Loucy (cell line): ENCODE measurements at regions not wholly inside any gene's neighbourhood (a gene's known extent, or its start where the extent isn't known, plus 50 kb on each side); places are given as distances from the start of the nearest gene placed in this dataset.

Experiments
- CTCF ChIP-seq: fragments of 200-600 bp; sonication (generic); conservative IDR thresholded peaks from 2 replicates; pipeline ENCODE4 v1.5.1; 2014; ENCODE audit warnings: mild to moderate bottlenecking, antibody characterized with exemption, low read length
- EZH2phosphoT487 ChIP-seq: fragments of 200-600 bp; IDR thresholded peaks from 2 replicates; pipeline ENCODE4 v1.6.1; 2018; ENCODE audit warnings: antibody characterized with exemption, mild to moderate bottlenecking, moderate library complexity, borderline replicate concordance

DNA sequence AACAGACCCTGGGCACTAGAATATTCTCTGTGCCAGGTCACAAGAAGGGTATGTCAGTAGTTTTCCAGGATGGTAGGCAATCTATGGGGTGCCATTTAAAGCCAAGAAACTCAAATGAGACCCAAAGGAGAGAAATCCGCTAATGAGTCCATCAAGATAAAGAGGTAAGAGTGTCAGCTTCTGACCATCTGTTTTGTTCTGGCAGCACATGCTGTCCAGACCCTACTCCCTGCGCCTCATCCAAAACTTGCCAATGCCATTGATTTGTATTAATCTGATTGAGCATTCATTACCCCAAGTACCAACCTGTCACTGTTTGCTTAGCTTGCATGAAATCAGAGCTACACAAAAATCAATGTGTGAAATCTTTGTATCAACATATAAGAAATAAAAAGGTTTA, 229.0 kb downstream of the BLID start:
- TF ChIP-seq CTCF (no peak), EZH2phosphoT487 (no peak)
